ENCODE measurements at regions not wholly inside any gene's neighbourhood (a gene's known extent, or its start where the extent isn't known, plus 50 kb on each side); places are given as distances from the start of the nearest gene placed in this dataset.
A peak's percentile ranks its signal among the peaks of the same experiment; 100 is the strongest.

GRCh38 chr14:56351861-56352260 lies 227.7 kb upstream of the TMEM260 start:
- Histone ChIP-seq H3K9me3 (ENCODE audit: control insufficient read depth in 1 of 2, insufficient read depth in 1 of 2, low read depth in 1 of 2, low read length in 2 of 2) (no peaks in the 10 kb centered on the region), H3K4me3 (replicated peaks in 1 of 2; ENCODE audit: low read depth in 1 of 2, low read length in 2 of 2) (no peak overlapping the region), H3K9ac (ENCODE audit: low read length) (no peak overlapping the region), H2AFZ (ENCODE audit: low read depth, low read length, poor library complexity, severe bottlenecking) (no peak overlapping the region), H3K79me2 (ENCODE audit: insufficient read depth, low read length) (no peaks in the 10 kb centered on the region), H3K4me1 (ENCODE audit: control insufficient read depth in 1 of 2, insufficient read depth in 2 of 2, low read length in 2 of 2) (no peaks in the 10 kb centered on the region), H3K27me3 (ENCODE audit: insufficient read depth, low read length) (peaks cover 25% of the 10 kb centered on the region), H4K20me1 (ENCODE audit: insufficient read depth) (no peaks in the 10 kb centered on the region), H3K4me2 (ENCODE audit: low read length) (no peak overlapping the region), H3K9me2 (ENCODE audit: insufficient read depth) (no peaks in the 10 kb centered on the region), H3K36me3 (ENCODE audit: control insufficient read depth in 1 of 2, insufficient read depth in 2 of 2, low read length in 2 of 2) (no peaks in the 10 kb centered on the region), H3K27ac (ENCODE audit: low read depth, low read length) (no peak overlapping the region)
- TF ChIP-seq YY1 (IDR thresholded peaks at IDR 0.05; ENCODE audit: extremely low read depth, insufficient replicate concordance, low read depth, low read length) (no peak), EZH2 (IDR thresholded peaks at IDR 0.05) (no peak), SP1 (IDR thresholded peaks at IDR 0.05; ENCODE audit: low read depth) (no peak), CEBPB (IDR thresholded peaks at IDR 0.05; ENCODE audit: low read depth) (no peak), EZH2phosphoT487 (IDR thresholded peaks at IDR 0.05; ENCODE audit: borderline replicate concordance) (no peak), POLR2AphosphoS5 (IDR thresholded peaks at IDR 0.05; ENCODE audit: low read depth, low read length) (no peak), POLR2A (IDR thresholded peaks at IDR 0.05; ENCODE audit: borderline replicate concordance, extremely low read depth, insufficient read depth, insufficient read length) (no peak), SRF (IDR thresholded peaks at IDR 0.05; ENCODE audit: low read depth) (no peak), EGR1 (IDR thresholded peaks at IDR 0.05; ENCODE audit: low read depth) (no peak)
- POLR2A ChIA-PET = no interaction called here
- RAD21 ChIA-PET (ENCODE audit: low non-redundant PET in 1 of 2, low total read pairs in 2 of 2, uncharacterized antibody in 2 of 2, unreplicated experiment in 2 of 2) = no interaction called here
- ATAC-seq (0 out of 2 replicates have a peak, but pooled peaks have one; percentile 14), DNase-seq (ENCODE audit: low read depth, low spot score) (no peak)
- BruUV-seq (replicated peaks) = no TSS peak
- intact Hi-C loops (cut with micrococcal nuclease) = no loop called here
- CTCF ChIA-PET = interaction anchor here (5.0 kb wide), 1 partner anchor 12 kb away, joined by 17 read pairs; no protein-coding TSS in a partner anchor

GRCh38 chr14:56352999-56353398 lies 226.6 kb upstream of the TMEM260 start:
- intact Hi-C loops (cut with micrococcal nuclease) = no loop called here
- ChIA-PET CTCF (interaction anchor here (5.0 kb wide), 1 partner anchor 13 kb away, joined by 17 read pairs; no protein-coding TSS in a partner anchor), RAD21 (ENCODE audit: low non-redundant PET in 1 of 2, low total read pairs in 2 of 2, uncharacterized antibody in 2 of 2, unreplicated experiment in 2 of 2) (no interaction called here), POLR2A (no interaction called here)
- TF ChIP-seq REST (IDR thresholded peaks at IDR 0.05; ENCODE audit: low read depth) = no peak
- TF ChIP-seq ZBTB33 (IDR thresholded peaks at IDR 0.05; ENCODE audit: extremely low read depth, insufficient replicate concordance, low read length) = no peak
- TF ChIP-seq RAD21 (IDR thresholded peaks at IDR 0.05; ENCODE audit: low read depth) = no peak
- TF ChIP-seq SIN3A (IDR thresholded peaks at IDR 0.05; ENCODE audit: low read depth) = no peak
- no peak for TF ChIP-seq EZH2phosphoT487 (IDR thresholded peaks at IDR 0.05; ENCODE audit: borderline replicate concordance)
- no peak for TF ChIP-seq TCF7L2 (IDR thresholded peaks at IDR 0.05; ENCODE audit: borderline replicate concordance, extremely low read depth, insufficient read depth, insufficient read length)
- no peak for TF ChIP-seq CEBPB (IDR thresholded peaks at IDR 0.05; ENCODE audit: low read depth)
- TF ChIP-seq CBX3 (IDR thresholded peaks at IDR 0.05; ENCODE audit: low read depth) = no peak
- no peak for TF ChIP-seq YY1 (IDR thresholded peaks at IDR 0.05; ENCODE audit: extremely low read depth, insufficient replicate concordance, low read depth, low read length)
- Histone ChIP-seq H3K4me3 (replicated peaks in 1 of 2; ENCODE audit: low read depth in 1 of 2, low read length in 2 of 2) (no peak overlapping the region), H3K9ac (ENCODE audit: low read length) (no peak overlapping the region), H3K4me1 (ENCODE audit: control insufficient read depth in 1 of 2, insufficient read depth in 2 of 2, low read length in 2 of 2) (no peaks in the 10 kb centered on the region), H2AFZ (ENCODE audit: low read depth, low read length, poor library complexity, severe bottlenecking) (no peak overlapping the region), H4K20me1 (ENCODE audit: insufficient read depth) (no peaks in the 10 kb centered on the region), H3K27me3 (ENCODE audit: insufficient read depth, low read length) (peaks cover 25% of the 10 kb centered on the region), H3K27ac (ENCODE audit: low read depth, low read length) (no peak overlapping the region), H3K4me2 (ENCODE audit: low read length) (no peak overlapping the region), H3K9me2 (ENCODE audit: insufficient read depth) (no peaks in the 10 kb centered on the region), H3K9me3 (ENCODE audit: control insufficient read depth in 1 of 2, insufficient read depth in 1 of 2, low read depth in 1 of 2, low read length in 2 of 2) (no peaks in the 10 kb centered on the region), H3K36me3 (ENCODE audit: control insufficient read depth in 1 of 2, insufficient read depth in 2 of 2, low read length in 2 of 2) (no peaks in the 10 kb centered on the region), H3K79me2 (ENCODE audit: insufficient read depth, low read length) (no peaks in the 10 kb centered on the region)
- ATAC-seq (no peak), DNase-seq (ENCODE audit: low read depth, low spot score) (no peak)
- no TSS peak for BruUV-seq (replicated peaks)

Measured in HCT116 (cell line).